SW 1271 (cell line): ENCODE measurements at regions not wholly inside any gene's neighbourhood (a gene's known extent, or its start where the extent isn't known, plus 50 kb on each side); places are given as distances from the start of the nearest gene placed in this dataset.
A peak's percentile ranks its signal among the peaks of the same experiment; 100 is the strongest.

Experiments
- DNase-seq, 2 experiments: peaks; one replicate each; lab custom pipeline; 2025; lab: John Stamatoyannopoulos, UW

DNA sequence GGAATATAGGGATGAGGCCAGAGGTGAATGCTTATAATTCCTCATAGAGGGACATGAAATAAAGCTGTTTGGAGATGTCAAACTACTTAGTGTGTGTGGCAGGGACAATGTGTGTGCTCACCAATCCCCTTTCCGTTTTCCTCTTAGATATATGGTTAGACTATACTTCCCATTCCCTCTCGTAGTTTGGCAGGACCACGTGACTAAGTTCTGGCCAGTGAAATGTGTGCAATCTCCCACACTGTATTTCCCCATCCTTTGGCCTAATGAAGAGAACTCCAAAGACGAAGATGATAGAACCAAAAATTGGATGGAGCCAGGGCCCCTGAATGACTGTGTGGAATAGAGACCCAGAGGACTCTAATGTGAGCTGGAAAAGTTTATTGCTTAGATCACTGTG, 233.4 kb upstream of the KLF4 start:
- no peak for DNase-seq

DNA sequence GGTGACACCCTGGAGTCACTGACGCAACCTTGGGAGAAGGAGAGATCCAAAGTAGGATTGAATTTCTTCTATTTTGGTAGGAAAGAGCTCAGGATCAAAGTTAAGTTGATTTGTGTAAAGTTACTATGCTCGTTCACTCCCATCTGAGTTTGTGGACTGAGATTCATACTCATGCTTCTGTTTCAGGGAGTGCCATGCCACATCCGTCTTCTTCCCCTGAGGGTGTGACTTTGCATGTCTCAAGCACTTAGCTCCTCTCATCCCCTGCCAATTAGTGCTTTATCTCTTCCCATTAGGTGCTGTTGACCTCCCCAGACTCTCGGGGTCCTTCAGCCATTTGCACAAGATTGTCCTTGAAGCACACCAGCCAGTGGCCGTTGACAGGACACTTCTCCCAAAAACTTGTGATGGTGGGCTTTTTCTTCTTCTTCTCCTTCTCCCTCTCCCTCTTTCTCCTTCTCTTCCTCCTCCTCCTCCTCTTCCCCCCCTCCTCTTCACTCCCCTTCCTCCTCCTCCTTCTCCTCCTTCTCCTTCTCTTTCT, 232.2 kb upstream of the KLF4 start:
- DNase-seq: no peak

DNA sequence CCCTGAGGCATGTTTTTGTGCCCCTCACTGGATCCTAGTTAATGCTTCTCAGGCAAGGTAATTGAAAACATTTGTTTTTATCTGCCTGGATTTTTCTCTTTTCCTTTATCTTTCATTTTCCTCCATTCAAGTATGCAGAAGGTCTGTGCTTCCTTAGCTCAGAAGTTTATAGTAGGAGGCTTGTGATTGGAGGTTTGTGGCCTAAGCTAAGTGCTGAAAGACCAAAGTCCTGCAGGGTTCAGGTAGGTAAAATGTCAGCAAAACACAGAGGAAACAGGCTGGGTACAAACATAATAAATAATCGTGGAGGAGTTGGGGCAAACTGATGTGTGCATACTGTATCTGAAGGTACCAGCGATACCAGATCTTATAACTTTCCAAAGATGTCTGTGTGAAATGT, 230.9 kb upstream of the KLF4 start:
- no peak for DNase-seq

DNA sequence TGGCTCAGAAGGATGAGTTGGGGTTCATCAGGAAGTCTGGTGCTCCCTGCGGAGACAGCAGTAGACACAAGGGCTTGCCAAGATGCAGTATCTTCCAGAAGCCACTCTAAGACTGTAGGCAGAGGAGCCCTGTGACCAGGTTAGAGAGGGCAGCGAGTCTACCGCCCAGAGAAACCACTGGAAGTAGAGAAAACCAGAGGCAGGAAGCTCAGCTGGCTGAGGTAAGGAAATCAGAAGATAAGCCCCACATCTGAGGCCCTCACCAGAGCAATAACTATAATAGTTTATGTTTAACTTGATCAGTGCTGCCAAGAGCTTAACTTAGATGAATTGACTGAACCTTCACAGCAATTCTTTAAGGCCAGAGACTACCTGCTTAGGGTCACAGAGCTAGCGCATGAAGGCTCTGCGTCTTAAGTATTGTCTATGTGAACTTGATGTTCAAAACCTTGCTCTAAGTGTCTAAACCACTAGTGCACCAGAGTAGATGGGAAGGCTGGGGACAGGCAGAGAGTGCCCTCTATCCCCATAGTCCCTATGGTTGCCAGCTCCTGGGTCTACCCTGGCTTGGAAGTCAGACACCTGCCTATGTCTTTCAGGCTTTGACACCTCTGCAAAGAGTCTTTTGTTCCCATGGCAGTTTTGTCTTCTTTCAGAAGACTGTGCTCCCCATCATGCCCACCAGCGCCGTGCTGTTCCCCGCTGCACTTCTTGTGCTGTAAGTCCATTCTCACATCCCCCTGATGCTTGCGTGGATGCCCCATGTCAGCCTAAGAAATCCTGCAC, 228.2 kb upstream of the KLF4 start:
- no peak for DNase-seq

DNA sequence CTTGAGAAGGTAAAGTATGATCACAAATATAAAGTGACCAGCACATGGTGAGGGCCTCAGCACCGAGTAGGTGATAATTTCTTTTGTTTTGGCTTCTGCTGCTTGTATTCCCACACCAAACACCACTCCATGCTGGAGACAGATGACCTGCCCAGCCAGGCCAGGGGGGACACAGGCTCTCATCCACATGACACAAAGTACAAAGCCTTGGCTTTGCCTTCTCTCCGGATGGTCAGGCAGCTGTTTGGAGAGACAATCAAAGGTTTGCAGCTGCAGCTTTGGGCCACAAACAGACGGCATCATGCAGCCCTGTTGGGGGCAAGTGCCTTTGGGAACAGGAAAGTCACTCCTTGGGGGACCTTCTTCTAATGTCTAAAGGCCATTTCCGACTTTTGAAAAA, 226.2 kb upstream of the KLF4 start:
- DNase-seq: no peak

DNA sequence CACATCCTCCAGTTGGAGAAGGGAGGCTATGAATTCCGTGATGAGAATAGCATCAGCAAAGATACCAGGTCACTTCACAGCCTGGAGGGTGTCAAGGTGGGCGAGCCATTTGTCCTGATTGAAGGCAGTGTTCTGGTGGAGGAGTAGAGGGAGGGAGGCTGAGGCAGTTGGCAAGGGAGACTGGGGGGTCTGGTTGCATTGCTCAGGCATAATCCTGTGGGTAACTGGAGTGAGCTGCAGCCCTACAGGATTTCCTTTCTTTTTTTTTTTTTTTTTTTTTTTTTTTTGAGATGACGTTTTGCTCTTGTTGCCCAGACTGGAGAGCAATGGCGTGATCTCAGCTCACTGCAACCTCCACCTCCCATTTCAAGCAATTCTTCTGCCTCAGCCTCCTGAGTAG, 223.9 kb upstream of the KLF4 start:
- no peak for DNase-seq

DNA sequence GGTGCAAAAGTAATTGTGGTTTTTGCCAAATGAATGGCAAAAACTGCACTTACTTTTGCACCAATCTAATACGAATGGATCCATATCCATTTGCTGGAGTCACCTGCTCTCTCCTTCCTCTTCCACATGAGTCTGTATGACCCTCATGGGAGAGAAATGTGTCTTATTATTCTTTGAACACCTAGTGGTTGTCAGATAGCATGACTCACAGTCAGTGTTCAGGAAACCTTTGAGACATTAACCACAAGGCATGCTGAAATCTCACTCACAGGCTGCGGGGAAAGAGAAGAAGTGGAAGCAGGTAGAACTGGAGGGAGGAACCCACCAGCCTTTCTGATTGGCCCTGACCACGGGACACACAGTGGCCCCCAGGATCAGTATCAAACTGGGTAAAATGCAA, 222.8 kb upstream of the KLF4 start:
- peak; percentile 83 to 88 for DNase-seq

DNA sequence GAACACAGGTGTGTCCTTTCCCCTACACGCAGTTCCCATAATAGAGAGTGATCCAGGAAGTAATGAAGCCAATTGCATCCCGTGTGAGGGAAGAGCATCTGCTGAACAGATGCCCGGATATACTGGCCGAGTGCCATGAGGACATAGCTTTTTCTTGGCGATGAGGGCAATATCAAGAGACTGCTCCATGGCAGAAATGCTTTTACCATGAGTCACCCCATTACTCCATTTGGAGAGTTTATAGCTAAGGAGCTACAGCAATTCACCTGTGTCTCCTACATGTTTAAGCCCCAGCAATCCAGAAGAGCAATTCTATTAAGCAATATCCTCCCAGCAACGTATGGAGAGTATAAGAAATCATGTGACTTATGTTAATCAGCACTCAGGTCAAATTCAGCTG, 222.0 kb upstream of the KLF4 start:
- DNase-seq: peak; percentile 80 to 92

DNA sequence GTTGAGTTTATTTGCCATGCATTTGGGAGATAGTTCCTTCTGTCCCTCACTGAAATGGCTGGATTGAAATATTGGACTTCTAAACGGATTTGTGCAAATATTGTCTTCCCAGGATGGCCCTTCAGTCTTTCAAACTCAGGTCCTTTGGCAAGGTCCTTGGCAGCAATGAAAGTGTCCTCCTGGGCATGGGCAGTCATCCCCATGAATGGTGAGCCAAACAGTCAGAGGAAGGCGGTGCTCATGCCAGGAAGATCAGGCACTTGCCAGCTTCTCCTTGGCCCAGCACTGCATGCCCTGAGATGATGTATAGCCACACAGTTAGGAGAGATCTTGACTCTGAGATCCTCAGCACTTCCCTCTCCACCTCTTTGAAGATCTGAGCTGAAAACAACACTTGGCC, 221.4 kb upstream of the KLF4 start:
- no peak for DNase-seq

DNA sequence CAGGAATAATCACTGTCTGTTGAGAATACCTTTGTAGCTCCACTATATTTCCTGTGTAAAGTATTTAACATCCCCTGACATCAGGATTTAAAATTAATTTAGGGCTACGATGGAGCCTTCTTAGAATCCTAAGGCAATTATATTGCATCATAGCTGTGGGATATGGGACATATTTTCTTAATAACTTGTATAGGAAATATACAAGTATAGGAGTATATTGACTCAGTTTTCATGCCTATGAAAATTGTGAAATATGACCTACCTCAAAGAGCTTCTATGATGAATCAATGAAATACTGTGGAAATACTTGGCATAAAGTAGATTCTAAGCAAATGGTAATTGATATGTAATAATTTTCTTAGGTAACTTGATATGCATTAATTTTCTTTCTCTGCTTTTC, 221.0 kb upstream of the KLF4 start:
- no peak for DNase-seq

DNA sequence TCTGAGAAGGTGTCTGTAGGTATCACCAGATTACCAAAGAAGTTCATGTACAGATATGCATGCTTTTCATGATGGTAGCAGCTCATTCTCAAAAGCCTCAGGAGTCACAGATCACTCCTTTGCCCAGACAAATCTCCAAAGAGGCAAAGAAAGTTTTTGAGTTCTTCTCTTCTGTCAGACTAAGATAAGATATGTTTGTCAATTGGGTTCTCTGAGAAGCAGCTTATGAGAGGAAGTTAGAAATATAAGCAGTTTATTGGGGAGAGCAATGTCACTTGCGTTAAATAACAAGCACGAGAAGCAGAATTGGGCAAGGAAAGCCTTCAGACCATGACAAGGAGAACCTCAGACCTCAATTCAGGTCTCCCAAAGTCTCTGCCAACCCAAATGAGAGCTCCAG, 219.2 kb upstream of the KLF4 start:
- DNase-seq: no peak

DNA sequence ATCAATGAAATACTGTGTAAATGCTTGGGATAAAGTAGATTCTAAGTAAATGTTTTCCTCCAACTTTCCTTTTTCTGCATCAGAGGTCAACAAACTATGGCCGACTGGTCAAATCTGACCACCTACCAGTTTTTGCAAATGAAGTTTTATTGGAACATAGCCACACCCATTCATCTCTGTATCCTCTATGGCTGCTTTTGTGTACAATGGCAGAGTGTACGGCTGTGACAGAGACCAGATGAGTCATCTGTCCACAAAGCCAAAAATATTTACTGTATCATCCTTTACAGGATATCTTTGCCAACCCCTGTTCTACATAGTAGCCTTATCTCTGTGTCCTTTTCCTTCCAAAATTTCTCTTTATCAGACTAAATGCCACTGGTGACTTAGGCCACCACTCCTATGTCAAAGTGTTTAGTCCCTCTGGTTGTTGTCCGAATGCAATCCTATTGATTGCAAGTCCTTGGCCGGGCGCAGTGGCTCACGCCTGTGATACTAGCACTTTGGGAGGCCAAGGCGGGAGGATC, 218.4 kb upstream of the KLF4 start:
- DNase-seq: peak in 1 of 2 experiments; percentile 77

DNA sequence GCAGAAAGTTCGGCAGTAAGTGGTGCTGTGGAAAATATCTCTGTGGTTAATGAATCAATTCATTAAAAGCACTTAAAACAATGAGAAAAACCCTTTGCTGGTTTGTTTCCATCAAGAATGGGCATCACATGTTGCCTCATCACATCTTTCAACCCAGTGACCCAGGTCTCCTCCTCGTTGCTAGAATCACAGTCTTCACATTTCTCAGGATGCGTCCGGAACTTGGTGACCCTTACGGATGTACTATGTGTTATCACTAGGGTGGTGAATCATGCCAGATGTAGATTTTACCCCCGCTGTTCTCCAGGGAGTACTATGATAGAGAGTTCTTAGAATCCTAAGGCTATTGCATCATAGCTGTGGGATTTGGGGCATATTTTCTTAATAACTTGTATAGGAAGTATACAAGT, 217.9 kb upstream of the KLF4 start:
- peak; percentile 59 to 87 for DNase-seq

DNA sequence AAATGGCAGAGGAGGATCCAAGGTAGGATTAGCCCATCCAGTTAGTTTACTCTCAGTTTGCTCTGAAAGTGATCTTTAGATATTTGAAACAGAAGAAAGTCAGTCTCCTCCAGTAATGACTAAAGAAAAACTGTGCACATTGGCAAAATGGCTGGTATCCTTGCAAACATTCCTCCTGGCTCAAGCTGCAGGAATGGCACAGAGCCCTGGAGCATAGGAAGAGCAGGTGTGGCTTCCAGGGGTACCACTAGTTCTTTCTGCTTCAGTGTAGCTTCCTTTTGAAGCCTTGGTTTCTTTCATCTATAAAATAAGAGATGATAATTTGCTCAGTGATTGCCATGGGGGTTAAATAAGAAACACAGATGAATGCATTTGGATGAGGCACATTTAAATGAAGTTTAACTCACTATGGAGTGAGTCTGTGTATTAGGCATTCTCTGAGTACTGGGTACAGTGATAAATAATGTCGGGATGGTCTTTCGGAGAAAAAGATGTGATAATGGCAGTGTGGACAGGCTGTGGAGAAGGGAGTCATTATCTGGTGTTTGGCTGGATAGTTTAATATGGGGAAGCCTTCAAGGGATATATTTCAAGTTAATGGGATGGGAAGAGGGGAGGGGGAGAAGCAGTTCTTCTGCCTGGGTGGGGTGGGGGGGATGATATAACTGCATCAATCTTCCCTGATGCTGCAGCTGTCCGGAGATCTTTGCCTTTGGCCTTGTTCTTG, 217.3 kb upstream of the KLF4 start:
- no peak for DNase-seq

DNA sequence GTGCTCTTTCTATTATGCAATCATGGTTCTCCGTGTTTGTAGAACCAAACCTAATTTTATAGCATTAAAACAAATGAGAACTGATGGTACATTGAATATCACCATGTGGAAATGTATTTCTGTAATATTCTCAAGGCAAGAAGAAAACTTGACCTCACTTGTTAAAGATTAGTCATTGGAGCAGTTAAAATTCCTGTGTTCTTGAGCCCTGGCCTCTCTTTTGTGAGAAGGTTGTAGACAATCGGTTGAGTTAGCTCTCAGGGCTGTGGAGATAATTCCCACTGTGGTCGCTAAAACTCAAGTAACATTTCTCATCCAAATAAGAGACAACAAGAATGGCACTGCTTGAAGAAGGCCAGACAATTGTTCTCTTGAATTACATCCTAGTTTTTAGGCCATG, 216.0 kb upstream of the KLF4 start:
- DNase-seq: no peak

DNA sequence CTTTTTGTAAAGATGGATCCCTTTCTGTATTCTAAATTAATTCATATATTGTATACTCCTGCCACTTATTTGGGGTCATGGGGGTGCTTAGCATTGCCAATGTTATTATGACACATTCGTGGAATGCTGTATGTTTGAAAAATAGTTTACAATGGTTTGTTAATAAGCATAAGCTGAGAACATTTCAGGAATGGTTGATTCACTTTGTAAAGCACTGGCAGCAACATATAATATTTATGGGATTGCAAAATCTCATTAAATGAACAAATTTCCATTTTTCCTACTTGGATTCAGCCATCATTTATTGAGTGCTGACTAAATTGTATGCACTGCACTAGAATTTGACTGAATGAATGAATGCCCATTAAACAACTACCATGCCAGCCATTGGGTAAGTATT, 215.2 kb upstream of the KLF4 start:
- DNase-seq: no peak

DNA sequence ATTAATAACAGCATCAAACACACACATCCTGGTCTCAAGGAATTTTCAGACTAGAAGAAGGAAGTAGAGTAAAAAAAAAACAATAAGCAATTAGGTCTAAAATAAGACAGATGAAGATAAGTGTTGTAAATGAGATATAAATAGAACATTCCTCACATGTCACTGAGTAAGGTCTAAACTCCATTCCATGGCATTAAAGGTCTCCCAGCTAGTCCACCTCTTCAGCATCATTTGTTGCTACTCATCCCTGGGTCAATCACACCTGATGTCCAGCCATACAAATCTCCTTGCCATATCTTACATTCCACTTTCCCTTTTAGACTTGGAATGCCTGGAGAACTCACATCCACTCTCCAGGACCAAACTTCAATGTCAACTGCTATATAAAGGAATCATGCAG, 214.1 kb upstream of the KLF4 start:
- no peak for DNase-seq

DNA sequence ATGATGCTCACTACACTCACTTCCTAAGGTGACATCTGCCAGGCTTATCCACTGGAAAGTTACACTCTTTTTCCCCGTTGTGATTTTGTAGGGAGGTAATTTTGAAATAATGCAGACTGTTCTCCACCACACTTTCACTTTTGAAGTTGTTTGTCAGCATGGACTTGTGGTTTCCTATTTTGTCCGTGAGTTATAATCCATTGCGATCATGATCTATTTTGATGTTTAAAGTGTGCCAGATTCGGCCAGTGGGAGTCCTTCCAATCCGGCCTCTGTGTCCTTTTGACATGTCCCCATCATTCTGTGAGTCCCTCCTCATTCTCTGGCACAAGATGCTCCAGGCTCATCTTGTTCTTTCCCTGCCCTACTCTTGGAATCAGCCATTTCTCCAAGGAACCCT, 211.3 kb upstream of the KLF4 start:
- DNase-seq: no peak

DNA sequence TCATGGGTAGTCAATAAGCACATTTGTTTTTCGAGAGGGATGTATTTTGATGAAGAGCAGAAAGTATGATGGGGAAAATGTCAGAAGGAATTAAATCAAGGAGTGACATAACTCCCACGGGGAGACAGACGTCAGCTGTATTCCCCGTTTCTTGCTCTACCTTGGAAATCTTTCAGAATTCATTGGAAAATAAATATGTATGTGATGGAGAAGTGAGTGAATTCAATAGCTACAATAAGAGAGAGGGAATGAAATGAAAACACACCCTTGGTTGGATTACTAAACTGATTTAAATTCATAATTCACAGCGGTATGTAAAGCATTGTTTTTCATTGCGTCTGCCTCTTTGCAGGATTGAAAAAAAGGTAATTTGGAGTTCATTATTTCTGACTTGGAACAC, 209.7 kb upstream of the KLF4 start:
- no peak for DNase-seq

DNA sequence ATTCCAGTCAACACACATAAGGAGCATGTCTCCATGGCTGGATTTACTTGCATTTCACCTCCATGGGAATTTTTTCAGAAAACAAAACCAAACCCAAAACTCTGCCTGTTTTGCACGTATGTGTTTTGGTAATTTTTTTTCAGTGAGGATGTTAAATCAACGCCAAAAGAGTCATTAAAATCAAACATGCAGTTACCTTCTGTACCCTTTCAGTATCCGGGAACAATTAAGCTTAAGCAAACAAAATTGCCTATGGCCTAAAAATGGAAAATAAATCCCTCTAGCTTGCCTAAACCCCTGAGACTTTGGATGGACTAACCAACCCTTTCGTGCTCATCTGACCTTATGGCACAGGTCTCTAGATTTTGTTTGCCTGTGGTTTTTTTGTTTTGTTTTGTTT, 209.2 kb upstream of the KLF4 start:
- DNase-seq: no peak

DNA sequence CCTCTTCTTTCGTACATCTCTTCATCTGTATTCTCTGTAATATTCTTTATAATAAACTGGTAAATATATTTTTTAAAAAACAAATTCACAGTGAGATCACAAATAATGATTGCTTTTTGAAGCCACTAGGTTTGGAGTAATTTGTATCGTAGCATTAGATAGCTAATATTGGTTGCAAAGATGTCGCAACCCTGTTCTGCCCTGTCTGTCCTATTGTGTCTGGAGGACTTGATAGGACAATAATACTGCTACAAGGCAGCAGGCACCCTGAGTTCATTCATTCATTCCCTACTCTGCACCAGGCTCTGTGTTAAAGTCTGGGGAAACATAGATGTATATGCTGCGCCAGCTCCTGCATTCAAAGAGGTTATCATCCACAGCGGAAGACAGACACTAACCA, 206.7 kb upstream of the KLF4 start:
- DNase-seq: no peak

DNA sequence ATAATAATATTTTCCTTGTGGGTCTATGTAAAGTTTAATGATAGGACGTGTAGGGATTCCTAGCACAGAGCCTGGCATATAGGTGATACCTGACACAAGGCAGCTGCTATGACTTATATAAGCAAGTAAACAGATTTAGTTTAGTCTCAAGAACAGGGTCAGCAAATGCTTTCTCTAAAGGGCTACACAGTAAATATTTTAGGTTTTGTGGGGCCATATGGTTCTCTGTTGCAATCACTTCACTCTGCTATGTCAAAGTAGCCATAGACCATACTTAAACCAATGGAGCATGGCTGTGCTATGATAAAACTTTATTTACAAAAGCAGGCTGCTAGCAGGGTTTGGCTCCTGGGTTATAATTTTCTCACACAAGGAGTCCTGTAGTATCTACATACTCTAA, 204.8 kb upstream of the KLF4 start:
- DNase-seq: no peak

DNA sequence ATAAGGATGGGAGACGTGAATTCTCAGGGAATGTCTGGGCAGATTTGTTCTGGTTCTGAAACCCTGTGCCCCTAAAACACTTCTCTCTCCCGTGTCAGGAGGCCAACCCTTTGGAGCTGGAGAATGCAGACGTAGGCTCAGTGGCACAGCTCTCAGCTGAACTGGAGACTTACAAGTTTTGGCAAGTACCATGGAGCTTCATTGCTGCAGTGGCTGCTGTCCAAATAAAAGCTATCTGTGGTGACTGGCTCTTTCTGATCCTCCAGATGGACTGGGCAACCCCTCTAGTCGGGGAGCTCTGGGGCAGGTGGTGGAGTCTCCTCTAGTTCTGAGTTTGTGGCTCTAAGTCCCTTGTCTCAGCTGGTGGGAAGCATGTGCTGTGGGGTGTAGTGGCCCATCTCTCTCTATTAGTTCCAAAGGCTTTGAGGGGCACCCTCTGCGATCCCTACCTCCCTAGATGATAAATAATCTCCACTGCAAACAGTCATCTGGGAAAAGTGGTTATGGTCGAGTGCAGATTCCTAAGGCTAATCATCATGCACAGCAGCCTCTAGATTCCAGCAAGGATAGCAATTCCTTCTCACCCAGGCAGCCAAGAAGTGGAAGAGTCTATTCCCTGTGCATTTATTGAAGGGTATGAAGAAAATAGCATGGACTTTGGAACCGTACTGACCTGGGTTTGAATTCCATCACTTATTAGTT, 204.2 kb upstream of the KLF4 start:
- DNase-seq: no peak
